SHP77 treated with DMSO at 0.1 percent for 48 hours (cell line): ENCODE measurements at regions not wholly inside any gene's neighbourhood (a gene's known extent, or its start where the extent isn't known, plus 50 kb on each side); places are given as distances from the start of the nearest gene placed in this dataset.
"Not testable (repeated sequence)": the region's sequence is repeated elsewhere in the genome, so short reads cannot be mapped to it uniquely, and the experiment has no call there.

Experiments
- DNase-seq: peaks from one replicate; lab custom pipeline; 2025; lab: John Stamatoyannopoulos, UW

- DNase-seq, result no peak
Measured at GRCh38 chr3:27629366-27629765, 92.8 kb downstream of the EOMES start.

GRCh38 chr3:27628026-27628750 is 93.9 kb downstream of the EOMES start:
- no peak for DNase-seq

GRCh38 chr3:27626596-27627118 is 95.5 kb downstream of the EOMES start:
- DNase-seq, result no peak

GRCh38 chr3:27625864-27626263 is 96.3 kb downstream of the EOMES start:
- DNase-seq, result no peak

- no peak for DNase-seq
Measured at GRCh38 chr3:27623085-27623753, 98.9 kb downstream of the EOMES start.

GRCh38 chr3:27617552-27617951 is 104.6 kb downstream of the EOMES start:
- no peak for DNase-seq

GRCh38 chr3:27616031-27616430 is 106.1 kb downstream of the EOMES start:
- DNase-seq, result no peak

- DNase-seq, result no peak
Measured at GRCh38 chr3:27615555-27615954, 106.6 kb downstream of the EOMES start.

- DNase-seq, result no peak
Measured at GRCh38 chr3:27614592-27614991, 107.5 kb downstream of the EOMES start.

- DNase-seq, result no peak
Measured at GRCh38 chr3:27613846-27614500, 108.2 kb downstream of the EOMES start.

- no peak for DNase-seq
Measured at GRCh38 chr3:27610800-27611525, 111.2 kb downstream of the EOMES start.

- no peak for DNase-seq
Measured at GRCh38 chr3:27607370-27607769, 114.8 kb downstream of the EOMES start.

GRCh38 chr3:27606537-27606936 is 115.6 kb downstream of the EOMES start:
- no peak for DNase-seq

- not testable (repeated sequence) for DNase-seq
Measured at GRCh38 chr3:27601311-27601710, 117.1 kb upstream of the SLC4A7 start.

- not testable (repeated sequence) for DNase-seq
Measured at GRCh38 chr3:27599741-27600140, 115.6 kb upstream of the SLC4A7 start.

- DNase-seq, result no peak
Measured at GRCh38 chr3:27596921-27597320, 112.7 kb upstream of the SLC4A7 start.

GRCh38 chr3:27596334-27596841 is 112.2 kb upstream of the SLC4A7 start:
- DNase-seq, result no peak

GRCh38 chr3:27594096-27594690 is 110.0 kb upstream of the SLC4A7 start:
- no peak for DNase-seq

- no peak for DNase-seq
Measured at GRCh38 chr3:27593173-27593572, 109.0 kb upstream of the SLC4A7 start.

- no peak for DNase-seq
Measured at GRCh38 chr3:27591312-27592210, 107.4 kb upstream of the SLC4A7 start.
